Smooth muscle cell (in vitro differentiated cells): ENCODE measurements at regions not wholly inside any gene's neighbourhood (a gene's known extent, or its start where the extent isn't known, plus 50 kb on each side); places are given as distances from the start of the nearest gene placed in this dataset.

ENCODE experiments used
- DNase-seq: peaks from one replicate; lab custom pipeline; 2025; ENCODE audit not compliant: unreplicated experiment; lab: John Stamatoyannopoulos, UW
- H2AFZ ChIP-seq: fragments of 200-600 bp; sonication (generic); 2 replicates; pipeline ENCODE4 v1.6.0; 2016; ENCODE audit warnings: antibody characterized with exemption, low read depth, mild to moderate bottlenecking
- H3F3A ChIP-seq: fragments of 200-600 bp; sonication (generic); 2 replicates; pipeline ENCODE4 v1.6.0; 2017; ENCODE audit warnings: antibody characterized with exemption, low read depth
- H3K27ac ChIP-seq: fragments of 200-600 bp; sonication (generic); 2 replicates; pipeline ENCODE4 v1.5.1; 2016; ENCODE audit warnings: low read depth, mild to moderate bottlenecking
- H3K27me3 ChIP-seq: fragments of 200-600 bp; sonication (generic); 2 replicates; pipeline ENCODE4 v1.6.1; 2016; ENCODE audit warnings: low read depth, mild to moderate bottlenecking
- H3K36me3 ChIP-seq: fragments of 200-600 bp; sonication (generic); 2 replicates; pipeline ENCODE4 v1.5.1; 2016; ENCODE audit warnings: low read depth
- H3K4me1 ChIP-seq: fragments of 200-600 bp; sonication (generic); 2 replicates; pipeline ENCODE4 v1.5.1; 2016; ENCODE audit warnings: low read depth
- H3K4me2 ChIP-seq: fragments of 200-600 bp; sonication (generic); 2 replicates; pipeline ENCODE4 v1.6.0; 2016; ENCODE audit warnings: mild to moderate bottlenecking
- H3K4me3 ChIP-seq: fragments of 200-600 bp; sonication (generic); 2 replicates; pipeline ENCODE4 v1.5.1; 2016; ENCODE audit warnings: mild to moderate bottlenecking
- H3K79me2 ChIP-seq: fragments of 200-600 bp; sonication (generic); 2 replicates; pipeline ENCODE4 v1.6.0; 2016; ENCODE audit warnings: low read depth, mild to moderate bottlenecking
- H3K9ac ChIP-seq: fragments of 200-600 bp; sonication (generic); 2 replicates; pipeline ENCODE4 v1.6.0; 2016; ENCODE audit warnings: low read depth
- H3K9me3 ChIP-seq: fragments of 200-600 bp; sonication (generic); replicated peaks from 2 replicates; pipeline ENCODE4 v1.5.1; 2016; ENCODE audit warnings: low read depth
- H4K20me1 ChIP-seq: fragments of 200-600 bp; sonication (generic); 2 replicates; pipeline ENCODE4 v1.6.0; 2016; ENCODE audit warnings: low read depth
- CTCF ChIP-seq: fragments of 200-600 bp; sonication (generic); IDR thresholded peaks from 2 replicates; pipeline ENCODE4 v1.5.1; 2017; ENCODE audit warnings: borderline replicate concordance, mild to moderate bottlenecking, antibody characterized with exemption; ENCODE audit not compliant: insufficient read depth, poor library complexity, severe bottlenecking
- WGBS: methylation state at CpG from one replicate; pipeline ENCODE4 v1.1.7; 2016; ENCODE audit warnings: low lambda C conversion rate; 5-methylcytosine and 5-hydroxymethylcytosine counted together

- H3K4me3 ChIP-seq, result no peak overlapping the region
- H3K4me2 ChIP-seq, result peak overlapping the region; percentile 20
- TF ChIP-seq CTCF, result no peak
- H3K36me3 ChIP-seq, result no peaks in the 10 kb centered on the region
- 78% methylated on average over 1 of the region's 1 CpG for WGBS
- no peaks in the 10 kb centered on the region for H3K9me3 ChIP-seq
- H3K9ac ChIP-seq, result no peak overlapping the region
- H3K4me1 ChIP-seq, result no peaks in the 10 kb centered on the region
- H2AFZ ChIP-seq, result no peak overlapping the region
- no peak overlapping the region for H3K27ac ChIP-seq
- no peak for DNase-seq
- H3K27me3 ChIP-seq, result no peaks in the 10 kb centered on the region
- H3F3A ChIP-seq, result no peaks in the 10 kb centered on the region
- H4K20me1 ChIP-seq, result no peaks in the 10 kb centered on the region
- no peaks in the 10 kb centered on the region for H3K79me2 ChIP-seq
Measured at GRCh38 chr5:74122175-74122574, 496.2 kb downstream of the ARHGEF28 start.

- TF ChIP-seq CTCF, result no peak
Measured at GRCh38 chr5:74120585-74120984, 494.6 kb downstream of the ARHGEF28 start.

DNA sequence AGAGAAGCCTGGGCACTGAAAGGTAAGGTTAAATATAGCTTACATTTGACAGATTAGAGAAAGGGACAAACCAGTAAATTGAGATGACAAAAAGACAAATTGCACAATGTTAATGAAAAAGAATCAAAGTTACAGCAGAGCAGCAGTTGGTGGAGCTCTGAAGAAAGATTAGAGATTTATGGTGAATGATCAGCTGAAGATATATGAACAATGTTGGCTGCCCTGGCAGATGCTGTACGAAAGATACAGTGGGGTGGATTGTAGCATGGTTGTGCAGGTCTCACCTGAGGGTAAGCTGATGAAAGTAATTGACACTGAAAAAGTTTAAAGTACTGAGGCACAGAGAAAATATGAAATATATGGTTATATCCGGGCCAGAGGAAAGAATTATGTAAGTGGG is 492.1 kb downstream of the ARHGEF28 start:
- no peak overlapping the region for H2AFZ ChIP-seq
- no peaks in the 10 kb centered on the region for H3K4me1 ChIP-seq
- no peaks in the 10 kb centered on the region for H3K79me2 ChIP-seq
- WGBS, result 66% methylated on average over 2 of the region's 2 CpGs
- H3K4me3 ChIP-seq, result no peak overlapping the region
- TF ChIP-seq CTCF, result no peak
- no peaks in the 10 kb centered on the region for H3K27me3 ChIP-seq
- no peaks in the 10 kb centered on the region for H3F3A ChIP-seq
- no peak overlapping the region for H3K4me2 ChIP-seq
- no peak overlapping the region for H3K27ac ChIP-seq
- H3K9me3 ChIP-seq, result no peaks in the 10 kb centered on the region
- H3K9ac ChIP-seq, result no peak overlapping the region
- no peak for DNase-seq
- H3K36me3 ChIP-seq, result no peaks in the 10 kb centered on the region
- no peaks in the 10 kb centered on the region for H4K20me1 ChIP-seq

More at GRCh38 chr5:74120585-74120984, 494.6 kb downstream of the ARHGEF28 start:
- H3K79me2 ChIP-seq, result no peaks in the 10 kb centered on the region
- H3K4me3 ChIP-seq, result no peak overlapping the region
- DNase-seq, result no peak
- no peaks in the 10 kb centered on the region for H4K20me1 ChIP-seq
- no peaks in the 10 kb centered on the region for H3K36me3 ChIP-seq
- H3F3A ChIP-seq, result no peaks in the 10 kb centered on the region
- 77% methylated on average over 3 of the region's 3 CpGs for WGBS
- H3K4me2 ChIP-seq, result no peak overlapping the region
- H2AFZ ChIP-seq, result no peak overlapping the region
- no peaks in the 10 kb centered on the region for H3K27me3 ChIP-seq
- H3K9me3 ChIP-seq, result no peaks in the 10 kb centered on the region
- H3K4me1 ChIP-seq, result no peaks in the 10 kb centered on the region
- no peak overlapping the region for H3K27ac ChIP-seq
- no peak overlapping the region for H3K9ac ChIP-seq

DNA sequence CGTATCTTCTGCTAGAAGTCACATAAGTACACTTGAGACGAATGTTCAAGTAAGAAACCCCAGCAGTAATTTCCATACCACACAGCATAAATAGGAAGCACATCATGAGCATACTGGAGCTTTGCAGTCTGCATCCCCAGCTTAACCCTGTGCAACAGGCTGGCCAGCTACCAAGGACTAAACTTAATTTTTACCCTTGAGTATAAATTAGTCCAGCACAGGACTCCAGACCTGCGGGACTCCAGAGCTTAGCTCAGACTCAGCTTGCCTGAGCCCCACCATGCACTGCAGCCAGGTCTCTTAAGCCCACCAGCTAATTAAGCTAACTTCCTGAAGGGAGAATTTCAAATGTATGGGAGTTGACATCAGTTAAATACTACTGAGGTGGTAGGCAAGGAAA is 491.0 kb downstream of the ARHGEF28 start:
- no peak for TF ChIP-seq CTCF
- H3K4me2 ChIP-seq, result no peak overlapping the region
- WGBS, result 75% methylated on average over 3 of the region's 3 CpGs
- H4K20me1 ChIP-seq, result no peaks in the 10 kb centered on the region
- no peaks in the 10 kb centered on the region for H3K27me3 ChIP-seq
- no peaks in the 10 kb centered on the region for H3F3A ChIP-seq
- H2AFZ ChIP-seq, result no peak overlapping the region
- DNase-seq, result no peak
- H3K27ac ChIP-seq, result no peak overlapping the region
- H3K4me3 ChIP-seq, result no peak overlapping the region
- H3K4me1 ChIP-seq, result no peaks in the 10 kb centered on the region
- no peaks in the 10 kb centered on the region for H3K9me3 ChIP-seq
- no peak overlapping the region for H3K9ac ChIP-seq
- no peaks in the 10 kb centered on the region for H3K36me3 ChIP-seq
- no peaks in the 10 kb centered on the region for H3K79me2 ChIP-seq
